ENCODE measurements at regions not wholly inside any gene's neighbourhood (a gene's known extent, or its start where the extent isn't known, plus 50 kb on each side); places are given as distances from the start of the nearest gene placed in this dataset.

DNA sequence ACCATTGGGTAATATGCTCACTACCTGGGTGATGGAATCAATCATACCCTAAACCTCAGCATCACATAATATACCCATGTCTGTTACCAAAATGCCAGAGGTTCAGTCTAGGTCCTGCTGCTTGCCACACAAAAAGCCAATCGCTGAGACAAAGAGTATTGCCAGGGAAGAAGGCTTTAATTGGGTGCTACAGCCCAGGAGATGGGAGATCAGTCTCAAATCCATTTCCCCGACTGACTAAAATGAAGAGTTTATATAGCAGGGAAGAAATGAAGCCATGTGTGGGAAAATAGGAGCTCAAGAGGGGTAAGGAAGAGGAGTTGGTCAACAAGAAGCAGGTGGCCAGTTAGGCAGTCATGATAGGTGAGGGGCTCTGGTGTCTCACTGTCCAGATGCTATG lies 149.6 kb downstream of the QRSL1 start:
- CTCF ChIA-PET = no interaction called here
- Mint-ChIP-seq H3K27ac (no peak overlapping the region), H3K4me3 (no peak overlapping the region), H3K36me3 (ENCODE audit: low read depth) (no peaks in the 10 kb centered on the region), H3K27me3 (peaks cover 4% of the 10 kb centered on the region), H3K4me1 (ENCODE audit: low read depth) (no peaks in the 10 kb centered on the region), H3K9me3 (peaks cover 8% of the 10 kb centered on the region)
- no peak for ATAC-seq
- intact Hi-C loops (cut with micrococcal nuclease) = no loop called here
- TF ChIP-seq, protein P1, sequence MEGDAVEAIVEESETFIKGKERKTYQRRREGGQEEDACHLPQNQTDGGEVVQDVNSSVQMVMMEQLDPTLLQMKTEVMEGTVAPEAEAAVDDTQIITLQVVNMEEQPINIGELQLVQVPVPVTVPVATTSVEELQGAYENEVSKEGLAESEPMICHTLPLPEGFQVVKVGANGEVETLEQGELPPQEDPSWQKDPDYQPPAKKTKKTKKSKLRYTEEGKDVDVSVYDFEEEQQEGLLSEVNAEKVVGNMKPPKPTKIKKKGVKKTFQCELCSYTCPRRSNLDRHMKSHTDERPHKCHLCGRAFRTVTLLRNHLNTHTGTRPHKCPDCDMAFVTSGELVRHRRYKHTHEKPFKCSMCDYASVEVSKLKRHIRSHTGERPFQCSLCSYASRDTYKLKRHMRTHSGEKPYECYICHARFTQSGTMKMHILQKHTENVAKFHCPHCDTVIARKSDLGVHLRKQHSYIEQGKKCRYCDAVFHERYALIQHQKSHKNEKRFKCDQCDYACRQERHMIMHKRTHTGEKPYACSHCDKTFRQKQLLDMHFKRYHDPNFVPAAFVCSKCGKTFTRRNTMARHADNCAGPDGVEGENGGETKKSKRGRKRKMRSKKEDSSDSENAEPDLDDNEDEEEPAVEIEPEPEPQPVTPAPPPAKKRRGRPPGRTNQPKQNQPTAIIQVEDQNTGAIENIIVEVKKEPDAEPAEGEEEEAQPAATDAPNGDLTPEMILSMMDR (IDR thresholded peaks at IDR 0.05) = no peak
- DNase-seq = no peak
- POLR2A ChIA-PET = no interaction called here

DNA sequence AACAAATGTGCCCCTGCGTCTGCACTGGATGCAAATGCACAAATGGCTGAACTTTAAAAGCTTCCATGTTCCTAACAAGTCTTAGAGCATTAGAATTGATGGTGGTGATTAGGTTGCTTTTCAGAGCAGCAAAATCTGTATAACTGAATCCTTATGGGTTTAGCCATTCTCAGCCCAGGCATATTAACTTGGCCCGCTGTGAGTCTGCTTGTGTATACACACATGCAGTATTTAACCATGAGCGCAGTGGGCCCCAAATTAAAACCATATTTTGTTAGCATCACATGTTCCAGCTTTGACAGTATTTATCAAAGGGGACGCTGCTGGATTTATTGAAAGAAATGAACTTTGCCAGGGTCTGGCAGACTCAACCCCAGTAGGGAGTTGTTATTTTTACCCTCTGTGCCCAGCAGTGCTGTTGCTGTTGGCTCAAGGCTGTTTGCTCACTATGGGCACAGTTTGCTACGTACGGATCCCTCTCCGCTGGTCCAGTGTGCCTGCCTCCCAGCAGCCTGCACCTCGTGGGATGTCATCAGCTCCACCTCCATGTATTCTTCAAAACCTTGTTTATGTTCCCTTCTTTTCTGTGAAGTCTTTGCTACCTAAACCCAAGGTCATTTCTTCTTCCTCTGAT lies 144.7 kb downstream of the QRSL1 start:
- peaks cover 5% of the 10 kb centered on the region for H3K27me3 Mint-ChIP-seq
- POLR2A ChIA-PET = no interaction called here
- CTCF ChIA-PET = interaction anchor here (0.6 kb wide), 1 partner anchor 19 kb away, joined by 3 read pairs; no protein-coding TSS in a partner anchor
- intact Hi-C loops (cut with micrococcal nuclease) = no loop called here
- no peak for ATAC-seq
- peaks cover 10% of the 10 kb centered on the region for H3K9me3 Mint-ChIP-seq
- H3K4me3 Mint-ChIP-seq = no peak overlapping the region
- no peaks in the 10 kb centered on the region for H3K36me3 Mint-ChIP-seq (ENCODE audit: low read depth)
- no peak overlapping the region for H3K27ac Mint-ChIP-seq
- DNase-seq = no peak
- TF ChIP-seq, protein P1 (IDR thresholded peaks at IDR 0.05) = no peak
- H3K4me1 Mint-ChIP-seq (ENCODE audit: low read depth) = no peaks in the 10 kb centered on the region

DNA sequence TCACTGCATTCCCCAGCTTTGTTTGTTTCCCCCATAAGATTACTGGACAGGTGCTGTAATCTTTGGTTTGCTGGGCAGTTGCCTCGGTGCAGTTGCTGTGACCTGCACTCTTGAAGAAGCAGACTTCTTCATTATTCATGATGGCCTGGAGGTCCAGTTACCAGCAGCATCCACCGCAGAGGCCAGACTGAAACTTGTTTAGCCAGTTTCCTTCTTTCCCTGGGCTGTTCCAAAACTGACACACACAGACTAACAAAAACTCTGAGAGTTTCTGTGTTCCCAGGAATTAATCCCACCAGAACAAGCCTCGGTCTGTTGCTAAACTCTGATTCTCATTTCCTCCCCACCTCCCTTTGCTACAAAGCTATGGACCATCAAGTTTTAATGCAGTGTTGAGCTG lies 144.1 kb downstream of the QRSL1 start:
- intact Hi-C loops (cut with micrococcal nuclease) = no loop called here
- no peak overlapping the region for H3K4me3 Mint-ChIP-seq
- H3K36me3 Mint-ChIP-seq (ENCODE audit: low read depth) = no peaks in the 10 kb centered on the region
- no peak overlapping the region for H3K27ac Mint-ChIP-seq
- TF ChIP-seq, protein P1 (IDR thresholded peaks at IDR 0.05) = no peak
- ChIA-PET POLR2A (no interaction called here), CTCF (interaction anchor here (0.6 kb wide), 1 partner anchor 18 kb away, joined by 3 read pairs; no protein-coding TSS in a partner anchor)
- no peak for DNase-seq
- no peak for ATAC-seq
- no peaks in the 10 kb centered on the region for H3K4me1 Mint-ChIP-seq (ENCODE audit: low read depth)
- H3K27me3 Mint-ChIP-seq = peaks cover 3% of the 10 kb centered on the region
- H3K9me3 Mint-ChIP-seq = peaks cover 6% of the 10 kb centered on the region

DNA sequence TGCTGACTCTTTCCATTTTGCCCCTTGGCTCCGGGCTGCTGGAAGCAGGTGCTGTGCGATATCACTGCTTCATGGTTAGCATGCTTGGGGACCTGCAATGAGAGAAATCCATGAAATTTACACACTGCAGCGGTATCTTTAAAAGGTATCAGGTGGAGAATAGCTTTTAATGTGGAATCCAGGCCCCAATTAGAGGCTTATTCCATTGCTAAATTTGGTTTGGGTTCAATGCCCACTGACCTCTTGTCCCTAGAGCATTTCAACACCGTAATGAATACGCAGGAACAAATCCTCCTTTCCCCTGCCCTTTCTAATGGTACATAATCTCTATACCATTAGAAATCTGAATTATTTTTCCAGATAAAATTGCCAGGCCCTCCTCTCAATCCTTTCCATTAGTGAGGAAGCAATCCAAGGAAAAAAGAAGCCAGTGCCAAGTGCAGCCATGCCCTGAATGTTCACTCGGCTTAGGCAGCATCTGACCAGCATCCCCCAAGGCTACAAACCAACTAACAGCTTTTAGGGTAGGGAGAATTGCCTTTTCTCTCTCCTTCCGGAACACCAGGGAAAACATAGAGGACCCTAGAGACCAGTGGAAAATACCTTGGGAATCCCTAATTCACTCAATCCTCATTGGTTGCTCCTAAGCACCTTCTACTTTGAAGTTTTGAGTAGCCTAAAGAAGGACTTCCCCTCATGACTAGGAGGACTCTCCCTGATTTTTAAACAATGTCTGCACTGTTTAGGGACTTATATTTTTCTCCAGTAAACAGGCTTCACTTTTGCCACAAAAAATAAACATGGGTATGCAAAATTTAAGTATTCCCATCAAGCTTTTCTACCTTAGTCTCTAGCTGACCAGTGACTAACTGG lies 143.1 kb downstream of the QRSL1 start:
- CTCF ChIA-PET = no interaction called here
- intact Hi-C loops (cut with micrococcal nuclease) = no loop called here
- DNase-seq = no peak
- no peak for ATAC-seq
- Mint-ChIP-seq H3K9me3 (peaks cover 5% of the 10 kb centered on the region), H3K36me3 (ENCODE audit: low read depth) (no peaks in the 10 kb centered on the region), H3K4me3 (no peak overlapping the region), H3K27ac (no peak overlapping the region), H3K27me3 (peaks cover 2% of the 10 kb centered on the region), H3K4me1 (ENCODE audit: low read depth) (no peaks in the 10 kb centered on the region)
- TF ChIP-seq, protein P1 (IDR thresholded peaks at IDR 0.05) = no peak
- POLR2A ChIA-PET = no interaction called here

DNA sequence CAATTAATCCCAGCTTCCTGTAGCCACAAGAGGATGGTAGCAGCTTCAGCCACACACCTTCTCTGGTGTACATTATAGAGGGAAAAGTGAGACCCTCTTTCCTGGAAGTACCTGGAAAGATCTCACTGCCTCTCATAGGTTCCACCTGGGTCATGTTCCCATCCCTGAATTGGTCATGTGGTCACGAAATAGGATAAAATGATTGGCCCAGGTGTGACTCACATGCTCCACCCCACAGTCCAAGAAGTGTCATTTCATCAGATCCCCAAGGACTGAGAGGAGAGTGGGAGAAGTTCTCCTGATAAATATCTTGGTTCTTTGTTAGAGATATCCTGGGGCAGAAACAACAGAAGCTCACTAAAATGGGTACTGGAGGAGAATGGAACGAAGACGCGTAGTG lies 142.4 kb downstream of the QRSL1 start:
- POLR2A ChIA-PET = no interaction called here
- peaks cover 5% of the 10 kb centered on the region for H3K9me3 Mint-ChIP-seq
- intact Hi-C loops (cut with micrococcal nuclease) = no loop called here

More for the DNA sequence above, 142.4 kb downstream of the QRSL1 start:
- no peaks in the 10 kb centered on the region for H3K4me1 Mint-ChIP-seq (ENCODE audit: low read depth)
- no peak for DNase-seq
- H3K4me3 Mint-ChIP-seq = no peak overlapping the region
- peaks cover 2% of the 10 kb centered on the region for H3K27me3 Mint-ChIP-seq
- TF ChIP-seq, protein P1 (IDR thresholded peaks at IDR 0.05) = no peak
- H3K36me3 Mint-ChIP-seq (ENCODE audit: low read depth) = no peaks in the 10 kb centered on the region
- no peak overlapping the region for H3K27ac Mint-ChIP-seq
- ATAC-seq = no peak
- CTCF ChIA-PET = no interaction called here
